ENCODE measurements at regions not wholly inside any gene's neighbourhood (a gene's known extent, or its start where the extent isn't known, plus 50 kb on each side); places are given as distances from the start of the nearest gene placed in this dataset.

- no peak overlapping the region for H3K27ac ChIP-seq (ENCODE audit: low read length)
- intact Hi-C loops (cut with micrococcal nuclease; ENCODE audit: unreplicated experiment): no loop called here
- no peaks in the 10 kb centered on the region for H3K27me3 ChIP-seq (ENCODE audit: control insufficient read depth, insufficient read depth, low read length)
- in situ Hi-C loops (cut with HindIII; ENCODE audit: low pct_unique_long_range_greater_than_20kb, low sequenced_read_pairs): no loop called here
- TF ChIP-seq POLR2AphosphoS5 (IDR thresholded peaks at IDR 0.05; ENCODE audit: low read depth, low read length) (no peak), TCF7L2 (IDR thresholded peaks at IDR 0.05; ENCODE audit: low read depth, low read length) (no peak), SIN3A (IDR thresholded peaks at IDR 0.05; ENCODE audit: borderline replicate concordance, insufficient read depth, low read depth, low read length) (no peak)
- TF ChIP-seq, protein P1, sequence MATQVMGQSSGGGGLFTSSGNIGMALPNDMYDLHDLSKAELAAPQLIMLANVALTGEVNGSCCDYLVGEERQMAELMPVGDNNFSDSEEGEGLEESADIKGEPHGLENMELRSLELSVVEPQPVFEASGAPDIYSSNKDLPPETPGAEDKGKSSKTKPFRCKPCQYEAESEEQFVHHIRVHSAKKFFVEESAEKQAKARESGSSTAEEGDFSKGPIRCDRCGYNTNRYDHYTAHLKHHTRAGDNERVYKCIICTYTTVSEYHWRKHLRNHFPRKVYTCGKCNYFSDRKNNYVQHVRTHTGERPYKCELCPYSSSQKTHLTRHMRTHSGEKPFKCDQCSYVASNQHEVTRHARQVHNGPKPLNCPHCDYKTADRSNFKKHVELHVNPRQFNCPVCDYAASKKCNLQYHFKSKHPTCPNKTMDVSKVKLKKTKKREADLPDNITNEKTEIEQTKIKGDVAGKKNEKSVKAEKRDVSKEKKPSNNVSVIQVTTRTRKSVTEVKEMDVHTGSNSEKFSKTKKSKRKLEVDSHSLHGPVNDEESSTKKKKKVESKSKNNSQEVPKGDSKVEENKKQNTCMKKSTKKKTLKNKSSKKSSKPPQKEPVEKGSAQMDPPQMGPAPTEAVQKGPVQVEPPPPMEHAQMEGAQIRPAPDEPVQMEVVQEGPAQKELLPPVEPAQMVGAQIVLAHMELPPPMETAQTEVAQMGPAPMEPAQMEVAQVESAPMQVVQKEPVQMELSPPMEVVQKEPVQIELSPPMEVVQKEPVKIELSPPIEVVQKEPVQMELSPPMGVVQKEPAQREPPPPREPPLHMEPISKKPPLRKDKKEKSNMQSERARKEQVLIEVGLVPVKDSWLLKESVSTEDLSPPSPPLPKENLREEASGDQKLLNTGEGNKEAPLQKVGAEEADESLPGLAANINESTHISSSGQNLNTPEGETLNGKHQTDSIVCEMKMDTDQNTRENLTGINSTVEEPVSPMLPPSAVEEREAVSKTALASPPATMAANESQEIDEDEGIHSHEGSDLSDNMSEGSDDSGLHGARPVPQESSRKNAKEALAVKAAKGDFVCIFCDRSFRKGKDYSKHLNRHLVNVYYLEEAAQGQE (IDR thresholded peaks at IDR 0.05; ENCODE audit: insufficient read depth in 1 of 2, low read depth in 2 of 2, low read length in 1 of 2): no peak
- TF ChIP-seq, protein P2, sequence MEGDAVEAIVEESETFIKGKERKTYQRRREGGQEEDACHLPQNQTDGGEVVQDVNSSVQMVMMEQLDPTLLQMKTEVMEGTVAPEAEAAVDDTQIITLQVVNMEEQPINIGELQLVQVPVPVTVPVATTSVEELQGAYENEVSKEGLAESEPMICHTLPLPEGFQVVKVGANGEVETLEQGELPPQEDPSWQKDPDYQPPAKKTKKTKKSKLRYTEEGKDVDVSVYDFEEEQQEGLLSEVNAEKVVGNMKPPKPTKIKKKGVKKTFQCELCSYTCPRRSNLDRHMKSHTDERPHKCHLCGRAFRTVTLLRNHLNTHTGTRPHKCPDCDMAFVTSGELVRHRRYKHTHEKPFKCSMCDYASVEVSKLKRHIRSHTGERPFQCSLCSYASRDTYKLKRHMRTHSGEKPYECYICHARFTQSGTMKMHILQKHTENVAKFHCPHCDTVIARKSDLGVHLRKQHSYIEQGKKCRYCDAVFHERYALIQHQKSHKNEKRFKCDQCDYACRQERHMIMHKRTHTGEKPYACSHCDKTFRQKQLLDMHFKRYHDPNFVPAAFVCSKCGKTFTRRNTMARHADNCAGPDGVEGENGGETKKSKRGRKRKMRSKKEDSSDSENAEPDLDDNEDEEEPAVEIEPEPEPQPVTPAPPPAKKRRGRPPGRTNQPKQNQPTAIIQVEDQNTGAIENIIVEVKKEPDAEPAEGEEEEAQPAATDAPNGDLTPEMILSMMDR (IDR thresholded peaks at IDR 0.05): no peak
- no TSS peak for BruUV-seq (replicated peaks)
- H3K9me3 ChIP-seq (ENCODE audit: control insufficient read depth, insufficient read depth, low read depth, low read length): no peaks in the 10 kb centered on the region
- H3K4me1 ChIP-seq (ENCODE audit: control insufficient read depth, insufficient read depth, low read length): no peaks in the 10 kb centered on the region
- H3K36me3 ChIP-seq (ENCODE audit: control insufficient read depth, insufficient read depth, low read length): no peaks in the 10 kb centered on the region
- H3K4me3 ChIP-seq (ENCODE audit: low read depth in 2 of 2, low read length in 2 of 2): no peak overlapping the region
- DNase-seq (ENCODE audit: low read depth, low spot score) (no peak), ATAC-seq (no peak)
- ChIA-PET CTCF (no interaction called here), POLR2A (no interaction called here)
These were observed 341.7 kb upstream of the ADGRL2 start for GRCh38 chr1:81459043-81459442.

- ATAC-seq (no peak), DNase-seq (ENCODE audit: low read depth, low spot score) (no peak)
- no peaks in the 10 kb centered on the region for H3K36me3 ChIP-seq (ENCODE audit: control insufficient read depth, insufficient read depth, low read length)
- BruUV-seq (replicated peaks): no TSS peak
- H3K9me3 ChIP-seq (ENCODE audit: control insufficient read depth, insufficient read depth, low read depth, low read length): no peaks in the 10 kb centered on the region
- H3K4me3 ChIP-seq (ENCODE audit: low read depth in 2 of 2, low read length in 2 of 2): no peak overlapping the region
- no peak overlapping the region for H3K27ac ChIP-seq (ENCODE audit: low read length)
- no peaks in the 10 kb centered on the region for H3K4me1 ChIP-seq (ENCODE audit: control insufficient read depth, insufficient read depth, low read length)
- intact Hi-C loops (cut with micrococcal nuclease; ENCODE audit: unreplicated experiment) (no loop called here), in situ Hi-C loops (cut with HindIII; ENCODE audit: low pct_unique_long_range_greater_than_20kb, low sequenced_read_pairs) (no loop called here)
- TF ChIP-seq, protein P1 (IDR thresholded peaks at IDR 0.05; ENCODE audit: insufficient read depth in 1 of 2, low read depth in 2 of 2, low read length in 1 of 2): no peak
- TF ChIP-seq TCF7L2 (IDR thresholded peaks at IDR 0.05; ENCODE audit: low read depth, low read length) (no peak), POLR2AphosphoS5 (IDR thresholded peaks at IDR 0.05; ENCODE audit: low read depth, low read length) (no peak), SIN3A (IDR thresholded peaks at IDR 0.05; ENCODE audit: borderline replicate concordance, insufficient read depth, low read depth, low read length) (no peak)
- TF ChIP-seq, protein P2 (IDR thresholded peaks at IDR 0.05): no peak
- no peaks in the 10 kb centered on the region for H3K27me3 ChIP-seq (ENCODE audit: control insufficient read depth, insufficient read depth, low read length)
- ChIA-PET CTCF (no interaction called here), POLR2A (no interaction called here)
These were observed 342.5 kb upstream of the ADGRL2 start for GRCh38 chr1:81458186-81458585.

Measured in Panc1 (cell line).